HG02610 (cell line): ENCODE measurements at regions not wholly inside any gene's neighbourhood (a gene's known extent, or its start where the extent isn't known, plus 50 kb on each side); places are given as distances from the start of the nearest gene placed in this dataset.

Experiments used
- ATAC-seq: cut with Tn5 transposase; IDR thresholded peaks from one replicate; pipeline ENCODE4 v1.9.1; 2021; ENCODE audit warnings: mild to moderate bottlenecking, moderate library complexity; ENCODE audit not compliant: unreplicated experiment

DNA sequence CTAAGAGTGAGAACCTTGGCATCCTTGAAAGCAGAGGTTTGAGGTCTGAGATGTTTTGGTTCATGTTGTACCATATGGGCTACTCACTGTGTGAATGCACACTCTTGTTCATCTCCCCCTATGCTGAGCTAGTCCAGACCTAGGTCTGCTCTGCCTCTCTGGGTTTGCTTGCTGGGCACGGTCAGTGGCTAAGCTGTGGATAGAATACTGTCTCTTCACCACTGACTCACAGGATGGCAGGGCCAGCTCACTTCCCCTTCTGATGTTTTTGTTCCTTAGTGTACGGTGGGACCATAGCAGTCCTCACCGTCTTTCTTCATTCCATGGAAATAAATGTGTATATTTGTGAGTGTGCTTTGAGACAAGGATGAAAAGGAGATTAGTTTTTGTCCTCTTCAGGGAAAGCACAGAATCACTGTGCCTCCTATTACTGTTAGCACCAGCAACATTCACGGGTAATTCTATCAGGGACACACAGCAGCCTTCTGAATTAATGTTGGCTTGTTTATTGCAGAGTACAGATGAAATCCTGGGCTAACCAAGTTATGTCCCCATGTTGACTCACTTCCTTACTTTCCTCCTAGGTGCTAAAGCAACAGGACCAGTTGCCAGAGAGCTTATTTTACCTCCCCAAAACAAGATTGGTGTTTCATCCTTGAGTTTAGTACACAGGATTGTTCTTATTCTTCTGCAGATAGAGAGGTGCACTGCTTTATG lies 56.9 kb upstream of the IVNS1ABP start:
- no peak for ATAC-seq

DNA sequence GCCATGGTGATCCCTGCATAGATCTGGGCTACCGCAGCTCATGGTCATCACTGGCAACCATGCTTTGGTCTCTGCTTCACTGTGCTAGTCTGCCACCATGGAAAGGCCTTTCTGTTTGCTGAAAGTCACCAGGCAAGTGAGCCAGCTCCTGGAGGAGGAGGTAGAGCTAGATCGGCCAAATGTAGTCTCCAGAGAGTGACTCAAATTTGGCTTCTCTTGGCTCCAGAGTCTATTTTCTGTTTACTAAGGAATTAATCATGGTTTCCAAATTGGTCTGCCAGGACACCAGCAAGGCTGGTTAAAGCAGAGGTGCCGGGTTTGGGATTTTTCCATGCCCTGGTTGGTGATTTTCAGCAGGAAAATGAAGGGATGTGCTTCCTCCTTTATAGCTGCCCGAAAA lies 52.7 kb upstream of the IVNS1ABP start:
- ATAC-seq = no peak

DNA sequence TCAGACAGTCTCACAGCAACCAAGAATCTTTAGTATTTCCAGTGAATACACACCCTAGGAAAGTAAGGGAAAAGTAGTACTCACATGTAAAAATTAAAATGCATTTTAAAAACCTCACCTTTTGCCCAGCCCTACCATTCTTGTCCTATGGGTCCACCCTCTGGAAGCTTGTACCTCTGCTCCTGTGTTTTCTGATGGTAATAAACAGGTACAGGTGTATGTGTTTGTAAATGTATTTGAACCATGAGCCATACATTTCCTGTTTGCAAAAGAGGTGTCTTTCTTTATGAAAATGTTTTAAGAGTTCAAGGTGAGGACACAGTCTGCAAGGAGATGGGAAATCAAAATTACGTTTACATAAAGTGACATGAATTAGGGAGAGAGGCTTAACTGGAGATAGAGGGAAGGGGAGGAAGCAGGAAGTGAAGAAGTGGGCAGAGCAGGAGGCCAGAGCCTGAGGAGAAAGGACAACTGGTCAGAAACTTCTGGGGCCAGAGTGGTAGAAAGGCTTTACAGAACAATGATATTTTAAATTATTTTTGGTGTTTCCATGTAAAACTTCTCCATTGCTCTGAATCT lies 52.0 kb upstream of the IVNS1ABP start:
- no peak for ATAC-seq

DNA sequence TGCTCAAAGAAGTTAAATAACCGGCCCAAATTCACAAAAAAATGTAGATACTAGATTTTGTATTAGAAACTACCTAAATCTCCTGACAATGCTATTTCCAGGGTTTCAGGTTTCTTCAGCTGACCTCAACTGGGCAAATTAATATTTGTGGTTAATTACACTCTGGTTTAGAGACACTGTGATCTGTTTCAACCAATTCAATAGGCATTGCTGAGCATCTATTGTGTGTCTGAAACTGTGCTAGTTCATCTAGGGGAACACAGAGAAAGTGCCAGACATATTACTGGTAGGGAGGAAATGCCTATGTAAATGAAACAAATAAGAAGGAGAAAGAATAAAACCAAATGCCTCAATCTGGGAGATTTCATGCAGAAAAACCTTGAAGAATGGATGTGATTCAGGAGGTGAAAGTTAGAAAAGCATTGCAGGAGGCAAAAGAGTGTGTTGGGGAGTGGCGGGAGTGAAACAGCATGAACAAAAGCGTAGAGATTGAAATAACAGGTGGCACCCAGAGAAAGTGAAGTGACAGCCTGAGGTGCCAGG lies 51.3 kb upstream of the IVNS1ABP start:
- ATAC-seq = no peak

DNA sequence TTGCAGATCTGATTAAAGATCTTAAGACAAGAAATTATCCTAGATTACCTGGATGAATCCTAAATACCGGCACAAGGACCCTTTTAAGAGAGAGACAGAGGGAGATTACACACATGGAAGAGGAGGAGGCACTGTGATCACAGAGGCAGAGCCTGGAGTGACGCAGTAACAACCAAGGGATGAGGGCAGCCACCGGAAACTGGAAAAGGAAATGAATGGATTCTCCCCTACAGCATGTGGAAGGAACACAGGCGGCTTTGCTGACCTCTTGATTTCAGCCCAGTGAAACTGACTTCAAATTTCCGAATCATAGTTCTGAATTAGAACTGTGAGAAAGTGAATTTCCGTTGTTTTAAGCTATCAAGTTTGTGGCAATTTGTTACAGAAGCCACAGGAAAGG lies 50.2 kb upstream of the IVNS1ABP start:
- ATAC-seq = no peak
